ENCODE measurements at regions not wholly inside any gene's neighbourhood (a gene's known extent, or its start where the extent isn't known, plus 50 kb on each side); places are given as distances from the start of the nearest gene placed in this dataset.
"Not testable (repeated sequence)": the region's sequence is repeated elsewhere in the genome, so short reads cannot be mapped to it uniquely, and the experiment has no call there.

DNA sequence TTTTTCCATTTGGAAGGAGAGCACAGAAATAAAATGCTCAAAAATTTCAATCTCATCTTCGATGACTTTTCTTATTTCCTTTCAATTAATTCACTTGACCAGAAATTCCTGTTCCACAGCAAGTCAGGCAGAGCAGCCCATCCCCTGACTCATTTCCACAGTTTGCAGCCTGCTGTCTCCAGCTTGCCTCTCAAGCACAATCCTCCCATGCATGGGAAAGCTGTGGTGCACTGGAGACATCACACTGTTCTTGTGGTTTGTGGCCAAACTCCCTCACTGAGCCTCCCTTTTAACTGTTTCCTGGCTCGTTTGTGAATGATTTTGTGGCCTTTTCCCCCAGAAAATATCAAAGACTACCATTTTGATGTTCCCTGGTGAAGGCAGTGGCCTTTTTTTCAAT lies 114.0 kb upstream of the ENPEP start:
- DNase-seq, result peak; percentile 29

DNA sequence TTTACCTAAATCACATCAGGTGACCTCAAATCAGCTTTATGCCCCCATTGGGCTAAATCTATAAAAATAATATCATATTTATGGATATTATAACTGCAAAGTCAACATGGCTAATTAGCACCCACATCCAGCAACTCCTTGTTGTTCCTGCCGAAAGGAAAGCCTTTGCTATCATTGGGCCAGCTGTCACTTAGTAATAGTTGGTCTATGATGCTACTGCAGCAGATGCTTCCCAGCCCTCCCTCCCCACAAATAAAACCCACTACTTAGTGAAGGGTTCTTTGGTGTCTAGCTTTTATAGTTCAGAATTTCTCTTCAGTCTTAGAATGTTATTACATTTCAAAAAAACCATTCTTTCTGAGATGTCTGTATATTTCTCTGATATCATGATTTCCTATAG lies 116.9 kb upstream of the ENPEP start:
- no peak for DNase-seq

DNA sequence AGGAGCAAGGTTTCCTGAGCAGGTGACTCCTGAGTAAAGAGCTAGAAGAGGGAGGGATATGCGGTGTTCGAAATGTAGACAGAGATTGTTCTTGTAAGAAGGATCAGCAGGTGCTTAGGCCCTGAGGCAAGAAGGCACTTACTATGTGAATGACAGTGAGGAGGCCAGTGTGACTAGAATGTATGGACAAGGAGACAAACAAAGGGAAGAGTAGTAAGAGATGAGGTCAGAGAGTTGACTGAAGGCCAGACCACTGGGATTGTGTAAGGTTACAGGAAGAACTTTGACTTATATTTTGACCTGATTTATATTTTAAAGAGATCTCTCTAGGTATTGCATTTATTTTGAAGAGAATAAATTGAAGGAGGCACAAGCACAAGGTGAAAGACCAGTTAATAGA lies 118.4 kb upstream of the ENPEP start:
- DNase-seq, result no peak

DNA sequence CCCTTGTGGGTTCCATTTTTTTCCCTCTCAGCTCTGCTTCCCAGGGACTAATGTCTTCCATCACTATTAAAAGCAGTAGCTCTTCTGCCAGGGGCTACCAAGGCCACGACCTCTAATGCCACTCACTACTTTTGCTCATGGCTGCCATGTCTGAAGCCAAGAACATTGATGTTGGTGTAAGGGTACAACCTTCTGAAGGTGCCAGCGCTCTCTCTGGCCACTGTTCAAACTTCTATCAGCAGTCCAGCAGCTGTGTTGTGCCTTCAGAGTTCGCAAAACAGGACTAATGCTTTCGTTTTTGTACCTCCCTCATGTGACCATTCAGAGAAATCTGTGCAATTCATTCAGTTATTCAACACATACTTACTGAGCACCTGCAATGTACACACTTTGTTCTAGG lies 121.5 kb upstream of the ENPEP start:
- no peak for DNase-seq

DNA sequence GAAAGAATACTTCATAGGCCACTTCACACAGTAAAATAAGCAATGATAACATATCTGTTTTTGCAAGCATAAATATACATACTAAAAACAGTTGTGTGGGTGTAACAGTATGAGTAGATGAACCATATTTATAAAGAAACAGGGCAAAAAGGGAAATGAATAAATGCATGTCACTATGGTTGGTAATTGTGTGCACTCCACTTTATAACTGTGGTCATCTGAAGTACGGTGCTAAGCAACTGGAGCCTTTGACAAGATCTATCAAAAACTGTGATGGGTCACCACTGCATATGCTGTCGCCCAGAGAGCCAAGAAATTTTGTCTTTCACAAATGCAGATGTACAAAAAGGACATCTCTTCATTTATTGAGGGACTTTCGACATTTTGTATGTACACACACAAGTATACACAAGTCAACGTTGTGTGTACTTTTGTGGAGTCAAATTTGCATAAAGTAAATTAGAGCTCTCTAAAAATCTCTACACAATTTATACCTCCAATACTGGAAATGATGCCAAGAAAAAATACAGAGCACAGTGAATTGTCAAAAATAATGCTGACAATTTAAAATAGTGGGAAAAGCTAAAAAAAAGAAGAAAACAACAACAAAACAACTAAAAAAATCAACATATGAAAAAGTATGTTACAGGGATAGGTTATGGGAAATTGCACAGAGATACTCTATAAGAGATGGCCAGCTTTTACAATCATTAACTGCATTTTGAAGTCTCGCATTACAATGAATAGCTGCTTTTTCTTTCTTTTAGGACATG lies 123.1 kb upstream of the ENPEP start:
- DNase-seq, result no peak

DNA sequence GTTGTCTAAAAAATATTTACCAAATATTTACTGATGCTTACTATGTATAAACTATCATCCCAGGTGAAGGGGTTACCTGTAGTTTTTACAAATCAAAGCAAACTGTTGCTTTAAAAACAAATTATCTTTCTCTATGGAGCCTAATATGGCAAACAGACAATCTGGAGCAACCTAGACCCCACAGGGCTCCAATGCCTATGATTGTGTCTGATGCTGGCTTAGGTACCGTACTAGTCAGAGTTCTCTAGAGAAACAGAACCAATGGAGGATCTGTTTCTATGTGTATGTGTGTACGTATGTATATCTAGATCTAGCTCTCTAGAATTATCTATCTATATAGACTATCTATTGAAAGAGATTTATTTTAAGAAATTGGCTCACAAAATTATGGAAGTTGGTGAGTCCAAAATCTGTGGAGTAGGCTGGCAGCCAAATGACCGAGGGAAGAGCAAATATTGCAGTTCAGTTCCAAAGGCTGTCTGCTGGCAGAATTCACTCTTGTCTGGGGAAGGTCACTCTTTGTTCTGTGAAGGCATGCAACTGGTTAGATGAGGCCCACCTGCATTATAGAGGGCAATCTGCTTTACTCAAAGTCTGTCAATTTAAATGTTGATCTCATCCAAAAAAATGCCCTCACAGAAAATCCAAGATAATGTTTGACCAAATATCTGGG lies 127.1 kb upstream of the ENPEP start:
- no peak for DNase-seq

DNA sequence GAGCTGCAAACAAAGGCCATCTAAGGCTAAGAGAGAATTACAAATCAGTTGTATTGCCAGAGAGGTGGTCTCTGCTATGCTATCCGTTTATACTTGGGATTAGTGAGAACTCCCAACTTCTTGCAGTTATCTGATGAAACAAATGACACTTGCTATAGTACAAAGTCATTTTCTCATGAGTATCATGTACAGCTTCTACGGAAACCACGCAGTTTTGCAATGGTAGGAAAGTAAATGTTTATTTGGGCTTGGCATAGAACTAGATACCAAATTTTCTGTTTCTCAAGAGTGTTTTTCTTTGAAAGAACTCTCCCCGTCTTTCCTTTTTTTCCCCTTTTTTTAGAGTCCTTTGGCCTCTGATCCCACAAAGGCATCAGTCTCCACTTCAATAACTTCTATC lies 128.2 kb upstream of the ENPEP start:
- no peak for DNase-seq

DNA sequence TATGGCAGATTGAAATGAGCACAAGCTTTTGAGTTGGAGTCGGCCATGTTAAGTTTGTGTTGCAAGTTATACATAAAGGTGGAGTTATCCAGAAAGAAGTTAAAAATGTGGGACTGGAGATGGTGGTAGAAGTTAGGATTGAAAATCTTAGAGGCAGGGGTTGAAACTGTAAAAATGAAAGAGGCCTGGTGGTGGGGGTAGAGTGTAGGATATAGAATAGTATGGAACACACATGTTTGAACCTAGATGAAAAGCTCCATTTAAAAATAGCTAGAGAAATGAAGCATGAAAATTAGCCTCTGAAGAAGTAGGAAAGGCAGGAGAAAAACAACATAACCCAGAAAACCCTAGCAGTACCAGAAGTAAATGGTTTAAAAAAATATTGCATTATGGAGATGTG lies 131.8 kb upstream of the ENPEP start:
- DNase-seq, result peak; percentile 38

DNA sequence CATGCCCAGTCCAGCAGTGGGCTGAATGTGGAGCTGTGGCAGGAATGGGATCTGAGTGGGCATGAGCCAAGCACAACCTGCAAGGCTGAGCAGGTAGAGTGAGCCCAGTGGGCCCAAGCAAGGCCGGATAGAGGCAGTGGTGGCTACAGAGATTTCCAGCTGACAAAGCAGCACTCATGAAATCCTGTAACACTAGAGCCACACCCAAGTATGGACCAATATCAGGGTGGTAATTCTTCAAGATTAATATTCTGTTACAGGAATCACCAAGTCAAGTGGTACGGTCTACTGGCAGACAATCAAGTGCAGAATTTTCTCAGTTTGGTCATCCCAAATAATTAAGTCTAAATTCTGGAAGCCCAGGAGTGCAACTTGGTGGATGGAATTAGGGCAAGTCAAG lies 132.4 kb upstream of the ENPEP start:
- no peak for DNase-seq

DNA sequence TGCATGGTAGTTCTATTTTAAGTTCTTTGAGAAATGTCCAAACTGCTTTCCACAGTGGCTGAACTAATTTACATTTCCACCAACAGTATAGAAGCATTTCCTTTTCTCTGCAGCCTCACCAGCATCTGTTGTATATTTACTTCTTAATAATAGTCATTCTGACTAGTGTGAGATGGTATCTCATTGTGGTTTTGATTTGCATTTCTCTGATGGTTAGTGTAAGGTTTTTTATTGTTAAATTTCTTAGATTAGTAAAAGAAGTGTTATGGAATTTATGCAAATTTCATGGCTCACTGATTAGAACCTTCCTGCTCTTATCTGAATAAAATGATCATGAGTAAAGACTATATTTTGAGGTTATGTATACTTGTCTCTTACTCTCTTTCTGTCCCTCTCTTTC lies 134.8 kb upstream of the ENPEP start:
- DNase-seq, result not testable (repeated sequence)

DNA sequence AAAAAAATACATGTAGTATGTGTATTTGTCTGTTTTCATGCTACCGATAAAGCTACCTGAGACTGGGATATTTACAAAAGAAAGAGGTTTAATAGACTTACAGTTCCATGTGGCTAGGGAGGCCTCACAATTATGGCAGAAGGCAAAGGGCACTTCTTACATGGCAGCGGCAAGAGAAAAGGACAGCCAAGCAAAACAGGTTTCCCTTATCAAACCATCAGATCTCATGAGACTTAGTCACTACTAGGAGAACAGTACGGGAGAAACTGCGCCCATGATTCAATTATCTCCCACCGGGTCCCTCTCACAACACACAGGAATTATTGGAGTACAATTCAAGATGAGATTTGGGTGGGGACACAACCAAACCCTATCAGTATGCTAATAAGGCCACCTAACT lies 137.0 kb upstream of the ELOVL6 start:
- no peak for DNase-seq

DNA sequence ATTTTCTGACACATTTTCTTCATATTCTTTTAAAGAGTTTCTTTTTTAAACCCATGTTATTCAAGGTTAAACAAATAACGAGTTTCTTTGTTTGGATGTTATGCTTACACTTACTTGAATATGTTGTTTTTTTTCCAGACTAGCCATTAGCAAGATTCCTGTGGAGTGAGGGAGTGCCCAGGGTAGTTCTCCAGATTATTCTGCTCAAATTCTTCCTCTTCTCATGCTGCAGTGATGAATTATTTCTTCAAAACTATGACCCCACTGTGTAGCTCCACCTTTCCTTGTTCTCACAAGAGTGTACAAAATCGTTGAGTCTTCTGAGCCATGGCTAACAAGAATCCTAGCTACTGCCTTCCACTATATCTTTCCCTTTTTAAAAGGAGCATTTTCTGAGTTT lies 134.1 kb upstream of the ELOVL6 start:
- DNase-seq, result no peak

DNA sequence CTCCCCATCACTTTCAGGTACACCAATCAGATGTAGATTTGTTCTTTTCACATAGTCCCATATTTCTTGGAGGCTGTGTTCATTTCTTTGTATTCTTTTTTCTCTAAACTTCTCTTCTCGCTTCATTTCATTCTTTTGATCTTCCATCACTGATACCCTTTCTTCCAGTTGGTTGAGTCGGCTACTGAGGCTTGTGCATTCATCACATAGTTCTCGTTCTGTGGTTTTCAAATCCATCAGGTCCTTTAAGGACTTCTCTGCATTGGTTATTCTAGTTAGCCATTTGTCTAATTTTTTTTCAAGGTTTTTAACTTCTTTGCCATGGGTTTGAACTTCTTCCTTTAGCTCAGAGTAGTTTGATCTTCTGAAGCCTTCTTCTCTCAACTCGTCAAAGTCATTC lies 128.0 kb upstream of the ELOVL6 start:
- not testable (repeated sequence) for DNase-seq

DNA sequence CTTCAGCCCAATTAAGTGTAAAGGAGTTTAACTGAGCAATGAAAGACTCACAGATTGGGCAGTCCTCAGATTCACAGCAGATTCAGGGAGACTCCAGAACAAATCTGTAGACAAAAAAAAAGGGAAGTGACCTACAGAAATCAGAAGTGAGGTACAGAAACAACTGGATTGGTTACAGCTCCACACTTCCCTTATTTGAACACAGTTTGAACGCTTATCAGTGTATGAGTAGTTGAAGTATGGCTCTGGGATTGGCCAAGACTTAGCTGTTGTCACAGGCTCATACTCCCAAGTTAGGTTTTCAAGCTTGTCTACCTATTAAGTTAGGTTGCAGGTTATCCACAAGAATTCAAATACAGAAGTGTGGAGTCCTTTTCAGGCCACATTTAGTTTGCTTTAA lies 112.4 kb upstream of the ELOVL6 start:
- DNase-seq, result no peak

DNA sequence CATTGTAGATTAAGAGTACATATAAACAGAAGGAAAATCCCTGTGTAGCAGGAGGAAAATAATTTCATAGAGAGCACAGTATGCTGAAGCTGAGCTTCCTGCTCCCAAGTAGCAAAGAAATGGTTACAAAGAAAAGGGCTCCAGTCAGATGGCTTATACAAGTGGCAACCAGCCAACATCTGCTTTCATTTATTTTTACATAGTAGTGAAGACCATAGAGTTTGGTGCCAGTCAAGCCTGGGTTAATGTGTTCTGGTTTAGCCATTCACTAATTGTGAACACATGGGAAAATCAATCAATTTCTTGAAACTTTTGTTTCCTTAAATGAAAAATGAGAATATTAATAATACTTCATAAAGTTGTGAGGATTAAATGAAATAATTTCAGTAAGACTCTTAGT lies 111.3 kb upstream of the ELOVL6 start:
- DNase-seq, result peak; percentile 56

DNA sequence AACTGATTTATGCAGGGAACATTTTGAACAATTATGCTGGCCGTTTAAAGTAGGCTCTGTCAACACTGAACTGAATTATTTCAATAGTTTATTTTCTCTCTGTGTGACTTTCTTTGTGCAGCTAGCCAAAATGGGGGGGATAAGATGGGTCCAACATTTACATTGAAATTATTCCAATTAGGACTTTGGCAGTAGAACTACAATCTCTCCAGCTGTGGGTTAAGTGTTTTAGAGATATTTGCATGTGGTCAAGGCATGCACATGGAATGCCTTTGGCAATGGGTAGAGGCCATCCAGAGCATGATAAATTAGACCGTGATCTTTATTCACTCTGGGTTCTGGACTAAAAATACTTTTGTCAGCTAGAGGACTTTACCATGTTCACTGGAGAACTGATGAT lies 107.9 kb upstream of the ELOVL6 start:
- DNase-seq, result peak; percentile 38

DNA sequence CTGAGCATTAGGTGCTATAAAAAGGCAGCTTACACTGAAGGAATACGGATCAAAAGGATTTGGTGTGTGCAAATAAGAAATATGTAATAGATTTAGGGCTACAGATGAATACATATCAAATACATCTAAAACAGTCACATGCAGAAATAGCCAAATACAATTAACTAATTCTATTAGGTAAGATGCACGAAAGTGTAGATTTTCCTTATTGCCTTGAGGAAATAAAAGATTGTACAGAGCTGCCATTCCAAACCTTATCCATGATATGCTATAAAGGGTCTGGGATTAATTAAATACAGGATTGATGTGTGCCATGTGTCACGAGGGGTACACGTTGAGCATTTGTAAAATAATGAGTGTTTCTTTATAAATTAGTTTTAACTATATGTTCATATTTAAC lies 107.0 kb upstream of the ELOVL6 start:
- DNase-seq, result no peak

DNA sequence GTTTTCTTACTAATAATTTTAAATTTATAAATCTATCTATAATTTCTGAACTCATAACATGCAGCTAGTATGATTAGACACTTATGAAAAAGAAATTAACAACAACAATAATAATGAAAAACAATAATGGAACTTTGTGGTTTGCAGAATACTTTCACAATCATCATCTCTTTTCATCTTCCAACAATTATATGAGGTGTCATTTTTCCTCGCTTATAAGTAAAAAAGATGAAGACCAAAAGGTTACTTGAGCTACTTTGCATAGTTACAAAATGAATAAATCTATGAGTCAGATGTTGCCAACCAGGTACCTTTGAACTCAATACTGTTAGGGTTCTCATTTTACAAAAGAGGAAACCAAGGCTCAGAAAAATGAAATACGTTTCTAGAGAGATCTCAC lies 98.5 kb upstream of the ELOVL6 start:
- no peak for DNase-seq

DNA sequence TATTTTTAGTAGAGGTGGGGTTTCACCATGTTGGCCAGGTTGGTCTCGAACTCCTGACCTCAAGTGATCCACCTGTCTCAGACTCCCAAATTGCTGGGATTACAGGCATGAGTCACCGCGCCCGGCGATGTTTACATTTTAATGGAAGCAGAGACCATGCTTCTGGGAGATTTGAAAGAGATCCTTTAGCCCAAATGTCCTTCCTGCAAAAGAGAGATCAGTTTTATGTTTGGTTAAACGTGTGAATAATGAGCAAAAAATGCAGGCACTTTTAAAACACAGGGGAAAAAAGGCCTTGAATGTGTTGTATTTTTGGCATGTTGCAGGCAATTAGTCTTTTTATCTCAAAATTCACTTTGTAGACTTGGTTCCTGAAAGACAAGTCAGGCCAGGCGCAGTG lies 95.8 kb upstream of the ELOVL6 start:
- no peak for DNase-seq

DNA sequence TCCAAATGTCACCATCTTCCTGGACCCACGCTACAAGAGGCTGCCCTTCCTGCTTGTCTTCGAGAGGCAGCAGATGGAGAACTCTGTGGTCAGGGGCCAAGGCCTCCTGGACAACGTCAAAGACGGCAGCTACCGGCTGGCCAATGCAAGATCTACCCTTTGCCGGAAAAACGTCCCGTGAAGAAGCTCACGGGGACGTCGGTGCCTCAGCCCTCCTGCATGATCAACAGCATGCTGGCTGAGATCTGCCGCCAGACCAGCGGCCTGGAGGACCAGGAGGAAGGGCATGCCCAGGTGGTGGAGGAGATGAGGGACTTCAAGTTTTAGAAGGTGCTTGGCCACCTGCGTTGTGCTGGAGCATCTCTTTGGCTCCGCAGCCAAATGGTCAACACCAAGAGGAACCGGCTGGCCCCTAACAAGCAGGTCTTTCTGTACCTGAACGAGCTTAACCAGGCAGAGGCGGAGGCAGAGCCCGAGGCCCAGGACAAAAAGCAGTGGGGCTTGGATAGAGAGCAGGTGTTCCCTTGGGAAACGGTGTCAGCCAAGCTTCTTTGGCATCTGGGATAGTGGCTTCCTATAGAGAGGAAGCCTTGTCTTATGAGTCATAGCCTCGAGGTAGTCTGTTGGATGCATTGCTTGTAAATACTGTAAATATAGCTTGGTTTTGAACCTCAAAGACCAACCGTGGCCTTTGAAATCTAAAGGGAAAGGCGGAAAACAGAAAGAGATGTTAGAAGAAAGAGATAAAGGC lies 94.8 kb upstream of the ELOVL6 start:
- DNase-seq, result no peak

DNA sequence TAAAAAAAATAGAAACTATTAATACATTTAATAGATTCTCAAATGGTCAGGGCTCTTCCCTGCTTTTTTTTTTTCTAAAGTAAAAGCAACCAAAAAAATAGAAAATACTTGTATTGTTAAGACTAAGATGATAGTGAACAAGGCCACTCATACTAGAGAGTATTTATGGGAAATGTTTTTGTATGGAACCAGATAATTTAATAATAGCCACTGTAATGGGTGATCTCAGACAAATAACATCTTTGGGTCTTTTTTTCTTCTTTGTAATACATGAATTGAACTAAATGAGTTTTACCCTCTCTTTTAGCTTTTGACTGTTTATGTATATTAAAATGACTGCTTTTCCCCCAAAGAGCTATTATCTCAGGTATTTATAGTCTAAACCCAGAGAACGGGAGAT lies 92.1 kb upstream of the ELOVL6 start:
- DNase-seq, result no peak

DNA sequence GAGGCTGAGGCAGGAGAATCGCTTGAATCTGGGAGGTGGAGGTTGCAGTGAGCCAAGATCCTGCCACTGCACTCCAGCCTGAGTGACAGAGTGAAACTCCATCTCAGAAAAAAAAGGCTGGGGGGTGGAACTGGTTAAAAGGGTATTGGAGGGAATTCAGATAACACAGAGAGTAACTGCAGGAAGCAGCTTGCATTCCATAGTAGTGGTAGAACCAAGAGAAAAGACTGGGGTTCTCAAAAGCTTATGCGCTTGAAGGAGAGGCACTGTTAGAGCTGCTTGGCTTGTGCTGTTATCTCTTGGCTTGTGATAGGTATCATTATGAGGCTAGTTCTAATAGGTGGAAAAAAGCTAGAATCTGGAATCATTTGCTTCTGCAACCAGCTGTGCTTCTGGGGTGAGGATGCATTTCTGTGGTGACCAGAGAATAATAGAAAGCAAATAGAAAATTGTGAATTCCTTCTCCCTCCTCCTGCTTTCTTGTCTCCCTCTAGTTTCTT lies 91.2 kb upstream of the ELOVL6 start:
- no peak for DNase-seq

DNA sequence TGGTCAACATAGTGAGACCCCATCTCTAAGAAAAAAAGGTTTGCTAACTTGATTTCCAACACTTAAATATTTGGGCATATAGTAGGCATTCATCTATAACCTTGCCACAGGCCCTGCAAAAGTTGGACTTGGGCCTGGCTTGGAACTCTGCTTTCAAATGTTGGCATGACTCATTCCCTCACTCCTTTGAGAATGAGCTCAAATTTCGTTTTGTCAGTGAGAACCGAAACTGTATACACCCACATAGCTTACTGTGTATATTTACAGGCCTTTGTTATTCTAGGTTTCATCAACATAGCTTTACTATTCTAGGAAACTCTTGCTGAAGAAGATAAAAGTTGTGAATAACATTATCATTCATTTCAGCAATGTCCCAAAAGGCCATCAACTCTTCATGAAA lies 88.7 kb upstream of the ELOVL6 start:
- DNase-seq, result peak; percentile 4
